ENCODE measurements at regions not wholly inside any gene's neighbourhood (a gene's known extent, or its start where the extent isn't known, plus 50 kb on each side); places are given as distances from the start of the nearest gene placed in this dataset.

GRCh38 chr13:103537616-103538015 lies 471.4 kb upstream of the SLC10A2 start:
- H3K36me3 Mint-ChIP-seq: no peaks in the 10 kb centered on the region
- Histone ChIP-seq H3K4me3 (ENCODE audit: low read depth, low read length) (no peak overlapping the region), H3K36me3 (ENCODE audit: control insufficient read depth, insufficient read depth, low read length) (no peaks in the 10 kb centered on the region), H3K27me3 (ENCODE audit: control insufficient read depth, insufficient read depth, low read length) (no peaks in the 10 kb centered on the region), H3K27ac (ENCODE audit: insufficient read depth, low read length, poor library complexity, severe bottlenecking) (no peak overlapping the region), H3K4me1 (ENCODE audit: control insufficient read depth, insufficient read depth, low read length, poor library complexity, severe bottlenecking) (no peaks in the 10 kb centered on the region), H3K9me3 (ENCODE audit: control insufficient read depth in 2 of 2, low read length in 2 of 2) (peaks cover 0 to 2% of the 10 kb centered on the region in 2 experiments)
- DNase-seq: no peak
- H3K27me3 Mint-ChIP-seq: no peaks in the 10 kb centered on the region
- H3K27ac Mint-ChIP-seq: peak overlapping the region in 1 of 3 donors; percentile 12
- H3K4me1 Mint-ChIP-seq: no peaks in the 10 kb centered on the region
- H3K4me3 Mint-ChIP-seq: no peak overlapping the region
- H3K9me3 Mint-ChIP-seq: peaks cover 2 to 19% (median 10%) of the 10 kb centered on the region in 7 donors
- ATAC-seq (ENCODE audit: low read depth in 2 of 2): no peak

- H3K36me3 Mint-ChIP-seq: no peaks in the 10 kb centered on the region
- DNase-seq: no peak
- H3K4me1 ChIP-seq (ENCODE audit: control insufficient read depth, insufficient read depth, low read length, poor library complexity, severe bottlenecking): no peaks in the 10 kb centered on the region
- H3K27me3 ChIP-seq (ENCODE audit: control insufficient read depth, insufficient read depth, low read length): no peaks in the 10 kb centered on the region
- no peak overlapping the region for H3K27ac ChIP-seq (ENCODE audit: insufficient read depth, low read length, poor library complexity, severe bottlenecking)
- no peaks in the 10 kb centered on the region for H3K36me3 ChIP-seq (ENCODE audit: control insufficient read depth, insufficient read depth, low read length)
- H3K9me3 Mint-ChIP-seq: peaks cover 7 to 20% (median 9%) of the 10 kb centered on the region in 7 donors
- no peak overlapping the region for H3K4me3 Mint-ChIP-seq
- ATAC-seq (ENCODE audit: low read depth in 2 of 2): no peak
- H3K9me3 ChIP-seq (ENCODE audit: control insufficient read depth in 2 of 2, low read length in 2 of 2): no peaks in the 10 kb centered on the region
- H3K4me3 ChIP-seq (ENCODE audit: low read depth, low read length): no peak overlapping the region
- H3K4me1 Mint-ChIP-seq: no peaks in the 10 kb centered on the region
- no peak overlapping the region for H3K27ac Mint-ChIP-seq
- no peaks in the 10 kb centered on the region for H3K27me3 Mint-ChIP-seq
Measured at GRCh38 chr13:103531278-103531677, 465.1 kb upstream of the SLC10A2 start.

GRCh38 chr13:103528437-103528836 lies 462.2 kb upstream of the SLC10A2 start:
- Mint-ChIP-seq H3K27ac (no peak overlapping the region), H3K4me3 (no peak overlapping the region), H3K9me3 (peaks cover 2 to 15% (median 5%) of the 10 kb centered on the region in 7 donors), H3K36me3 (no peaks in the 10 kb centered on the region), H3K27me3 (no peaks in the 10 kb centered on the region), H3K4me1 (no peaks in the 10 kb centered on the region)
- no peaks in the 10 kb centered on the region for H3K36me3 ChIP-seq (ENCODE audit: control insufficient read depth, insufficient read depth, low read length)
- no peaks in the 10 kb centered on the region for H3K9me3 ChIP-seq (ENCODE audit: control insufficient read depth in 2 of 2, low read length in 2 of 2)
- ATAC-seq (ENCODE audit: low read depth in 2 of 2) (no peak), DNase-seq (no peak)
- no peak overlapping the region for H3K4me3 ChIP-seq (ENCODE audit: low read depth, low read length)
- H3K4me1 ChIP-seq (ENCODE audit: control insufficient read depth, insufficient read depth, low read length, poor library complexity, severe bottlenecking): no peaks in the 10 kb centered on the region
- no peak overlapping the region for H3K27ac ChIP-seq (ENCODE audit: insufficient read depth, low read length, poor library complexity, severe bottlenecking)
- H3K27me3 ChIP-seq (ENCODE audit: control insufficient read depth, insufficient read depth, low read length): no peaks in the 10 kb centered on the region

- H3K36me3 Mint-ChIP-seq: no peaks in the 10 kb centered on the region
- H3K4me1 ChIP-seq (ENCODE audit: control insufficient read depth, insufficient read depth, low read length, poor library complexity, severe bottlenecking): no peaks in the 10 kb centered on the region
- no peaks in the 10 kb centered on the region for H3K9me3 ChIP-seq (ENCODE audit: control insufficient read depth in 2 of 2, low read length in 2 of 2)
- no peak overlapping the region for H3K4me3 ChIP-seq (ENCODE audit: low read depth, low read length)
- no peaks in the 10 kb centered on the region for H3K36me3 ChIP-seq (ENCODE audit: control insufficient read depth, insufficient read depth, low read length)
- no peaks in the 10 kb centered on the region for H3K27me3 ChIP-seq (ENCODE audit: control insufficient read depth, insufficient read depth, low read length)
- DNase-seq: no peak
- no peak overlapping the region for H3K27ac ChIP-seq (ENCODE audit: insufficient read depth, low read length, poor library complexity, severe bottlenecking)
- no peak overlapping the region for H3K27ac Mint-ChIP-seq
- no peaks in the 10 kb centered on the region for H3K27me3 Mint-ChIP-seq
- no peak overlapping the region for H3K4me3 Mint-ChIP-seq
- peaks cover 2 to 9% (median 7%) of the 10 kb centered on the region in 7 donors for H3K9me3 Mint-ChIP-seq
- H3K4me1 Mint-ChIP-seq: no peaks in the 10 kb centered on the region
- ATAC-seq (ENCODE audit: low read depth in 2 of 2): no peak
Measured at GRCh38 chr13:103525530-103525929, 459.3 kb upstream of the SLC10A2 start.

GRCh38 chr13:103523858-103524257 lies 457.6 kb upstream of the SLC10A2 start:
- Histone ChIP-seq H3K4me3 (ENCODE audit: low read depth, low read length) (no peak overlapping the region), H3K27me3 (ENCODE audit: control insufficient read depth, insufficient read depth, low read length) (no peaks in the 10 kb centered on the region), H3K27ac (ENCODE audit: insufficient read depth, low read length, poor library complexity, severe bottlenecking) (no peak overlapping the region), H3K36me3 (ENCODE audit: control insufficient read depth, insufficient read depth, low read length) (no peaks in the 10 kb centered on the region), H3K9me3 (ENCODE audit: control insufficient read depth in 2 of 2, low read length in 2 of 2) (no peaks in the 10 kb centered on the region), H3K4me1 (ENCODE audit: control insufficient read depth, insufficient read depth, low read length, poor library complexity, severe bottlenecking) (no peaks in the 10 kb centered on the region)
- H3K9me3 Mint-ChIP-seq: peaks cover 0 to 7% (median 2%) of the 10 kb centered on the region in 7 donors
- no peak overlapping the region for H3K27ac Mint-ChIP-seq
- H3K36me3 Mint-ChIP-seq: no peaks in the 10 kb centered on the region
- DNase-seq: no peak
- no peak overlapping the region for H3K4me3 Mint-ChIP-seq
- H3K27me3 Mint-ChIP-seq: no peaks in the 10 kb centered on the region
- no peak for ATAC-seq (ENCODE audit: low read depth in 2 of 2)
- H3K4me1 Mint-ChIP-seq: no peaks in the 10 kb centered on the region

- no peak overlapping the region for H3K4me3 ChIP-seq (ENCODE audit: low read depth, low read length)
- Mint-ChIP-seq H3K27ac (no peak overlapping the region), H3K36me3 (no peaks in the 10 kb centered on the region), H3K4me1 (no peaks in the 10 kb centered on the region), H3K9me3 (peaks cover 0 to 7% (median 2%) of the 10 kb centered on the region in 7 donors), H3K4me3 (no peak overlapping the region), H3K27me3 (no peaks in the 10 kb centered on the region)
- H3K27ac ChIP-seq (ENCODE audit: insufficient read depth, low read length, poor library complexity, severe bottlenecking): no peak overlapping the region
- H3K36me3 ChIP-seq (ENCODE audit: control insufficient read depth, insufficient read depth, low read length): no peaks in the 10 kb centered on the region
- no peaks in the 10 kb centered on the region for H3K9me3 ChIP-seq (ENCODE audit: control insufficient read depth in 2 of 2, low read length in 2 of 2)
- DNase-seq (no peak), ATAC-seq (ENCODE audit: low read depth in 2 of 2) (no peak)
- H3K4me1 ChIP-seq (ENCODE audit: control insufficient read depth, insufficient read depth, low read length, poor library complexity, severe bottlenecking): no peaks in the 10 kb centered on the region
- H3K27me3 ChIP-seq (ENCODE audit: control insufficient read depth, insufficient read depth, low read length): no peaks in the 10 kb centered on the region
Measured at GRCh38 chr13:103521532-103521931, 455.3 kb upstream of the SLC10A2 start.

GRCh38 chr13:103517768-103518102 lies 451.5 kb upstream of the SLC10A2 start:
- H3K36me3 ChIP-seq (ENCODE audit: control insufficient read depth, insufficient read depth, low read length): no peaks in the 10 kb centered on the region
- no peak overlapping the region for H3K4me3 ChIP-seq (ENCODE audit: low read depth, low read length)
- no peaks in the 10 kb centered on the region for H3K4me1 ChIP-seq (ENCODE audit: control insufficient read depth, insufficient read depth, low read length, poor library complexity, severe bottlenecking)
- H3K27ac Mint-ChIP-seq: no peak overlapping the region
- ATAC-seq (ENCODE audit: low read depth in 2 of 2) (no peak), DNase-seq (no peak)
- no peaks in the 10 kb centered on the region for H3K9me3 ChIP-seq (ENCODE audit: control insufficient read depth in 2 of 2, low read length in 2 of 2)
- H3K4me3 Mint-ChIP-seq: no peak overlapping the region
- H3K36me3 Mint-ChIP-seq: no peaks in the 10 kb centered on the region
- no peak overlapping the region for H3K27ac ChIP-seq (ENCODE audit: insufficient read depth, low read length, poor library complexity, severe bottlenecking)
- H3K9me3 Mint-ChIP-seq: peaks cover 0 to 7% (median 2%) of the 10 kb centered on the region in 7 donors
- H3K27me3 Mint-ChIP-seq: no peaks in the 10 kb centered on the region
- H3K4me1 Mint-ChIP-seq: no peaks in the 10 kb centered on the region
- no peaks in the 10 kb centered on the region for H3K27me3 ChIP-seq (ENCODE audit: control insufficient read depth, insufficient read depth, low read length)

GRCh38 chr13:103517066-103517767 lies 451.0 kb upstream of the SLC10A2 start:
- Histone ChIP-seq H3K4me3 (ENCODE audit: low read depth, low read length) (no peak overlapping the region), H3K9me3 (ENCODE audit: control insufficient read depth in 2 of 2, low read length in 2 of 2) (no peaks in the 10 kb centered on the region), H3K36me3 (ENCODE audit: control insufficient read depth, insufficient read depth, low read length) (no peaks in the 10 kb centered on the region), H3K27ac (ENCODE audit: insufficient read depth, low read length, poor library complexity, severe bottlenecking) (no peak overlapping the region), H3K27me3 (ENCODE audit: control insufficient read depth, insufficient read depth, low read length) (no peaks in the 10 kb centered on the region), H3K4me1 (ENCODE audit: control insufficient read depth, insufficient read depth, low read length, poor library complexity, severe bottlenecking) (no peaks in the 10 kb centered on the region)
- DNase-seq (no peak), ATAC-seq (ENCODE audit: low read depth in 2 of 2) (no peak)
- Mint-ChIP-seq H3K27ac (no peak overlapping the region), H3K36me3 (no peaks in the 10 kb centered on the region), H3K4me1 (no peaks in the 10 kb centered on the region), H3K27me3 (no peaks in the 10 kb centered on the region), H3K4me3 (no peak overlapping the region), H3K9me3 (peaks cover 0 to 7% (median 0%) of the 10 kb centered on the region in 7 donors)

Measured in CD4-positive, CD25-positive, alpha-beta regulatory T cell (primary cell).